Thyroid gland (tissue), 4 donors: ENCODE measurements at regions not wholly inside any gene's neighbourhood (a gene's known extent, or its start where the extent isn't known, plus 50 kb on each side); places are given as distances from the start of the nearest gene placed in this dataset.
"Not testable (repeated sequence)": the region's sequence is repeated elsewhere in the genome, so short reads cannot be mapped to it uniquely, and the experiment has no call there.

Source experiments
- DNase-seq, 2 donors: peaks; one replicate each; pipeline ENCODE4 v3.0.0-alpha.2; 2019
- H3K27ac ChIP-seq, 3 donors: fragments of 200-600 bp; sonication (generic); 1 replicate in 2 of 3; 2 replicates in 1 of 3; pipeline ENCODE4 v1.5.1; 2016 to 2019; ENCODE audit warnings: mild to moderate bottlenecking in 1 of 3, moderate library complexity in 1 of 3
- H3K27me3 ChIP-seq: fragments of 200-600 bp; sonication (generic); one replicate; pipeline ENCODE4 v1.5.1; 2019
- H3K36me3 ChIP-seq, 2 donors: fragments of 200-600 bp; sonication (generic); one replicate each; pipeline ENCODE4 v1.5.1; 2016 to 2019
- H3K4me1 ChIP-seq, 2 donors: fragments of 200-600 bp; sonication (generic); one replicate each; pipeline ENCODE4 v1.5.1; 2017 to 2019
- H3K4me3 ChIP-seq, 3 donors: fragments of 200-600 bp; sonication (generic); replicated peaks in 1 of 3; 1 replicate in 2 of 3; 2 replicates in 1 of 3; pipeline ENCODE4 v1.5.1; 2016; ENCODE audit warnings: mild to moderate bottlenecking in 1 of 3
- H3K9me3 ChIP-seq: fragments of 200-600 bp; sonication (generic); one replicate; pipeline ENCODE4 v1.5.1; 2017
- CTCF ChIP-seq, 6 experiments: fragments of 200-600 bp in 3 of 6; fragments of 450-650 bp in 3 of 6; sonication (generic) in 3 of 6; IDR thresholded peaks; one replicate each; pipeline ENCODE4 v1.5.1; 2016 to 2019; ENCODE audit warnings: antibody characterized with exemption in 6 of 6, mild to moderate bottlenecking in 2 of 6, inconsistent platforms in 1 of 6, moderate library complexity in 1 of 6
- POLR2A ChIP-seq, 2 donors: fragments of 450-650 bp; IDR thresholded peaks; one replicate each; pipeline ENCODE4 v1.6.1; 2017; ENCODE audit warnings: antibody characterized with exemption in 2 of 2, mild to moderate bottlenecking in 2 of 2, moderate library complexity in 1 of 2
- WGBS, 2 donors: methylation state at CpG; one replicate each; pipeline ENCODE4 v1.1.5; 2017; 5-methylcytosine and 5-hydroxymethylcytosine counted together
- intact Hi-C: fragments of 100-400 bp; cut with DNase I; formaldehyde crosslinking; loops from one replicate; pipeline ENCODE4 v1.15.1; 2023

- H3K4me3 ChIP-seq = no peak overlapping the region
- no peaks in the 10 kb centered on the region for H3K4me1 ChIP-seq
- H3K27ac ChIP-seq = no peak overlapping the region
- TF ChIP-seq POLR2A (IDR thresholded peaks at IDR 0.05) = no peak
- no peak for TF ChIP-seq CTCF (IDR thresholded peaks at IDR 0.05)
- no peak for DNase-seq
- 35 to 43% methylated on average over 14 to 16 of the region's 16 CpGs for WGBS, 2 donors
- no peaks in the 10 kb centered on the region for H3K36me3 ChIP-seq
- H3K27me3 ChIP-seq = no peaks in the 10 kb centered on the region
- intact Hi-C loops = no loop called here
- H3K9me3 ChIP-seq = no peaks in the 10 kb centered on the region
These were observed 1411.1 kb downstream of the BRD1 start for GRCh38 chr22:48416396-48417224.

GRCh38 chr22:48415520-48415919 lies 1412.2 kb downstream of the BRD1 start:
- DNase-seq = no peak
- WGBS, 2 donors = 63 to 71% methylated on average over 14 of the region's 14 CpGs
- no peak overlapping the region for H3K4me3 ChIP-seq

GRCh38 chr22:48414651-48415050 lies 1413.0 kb downstream of the BRD1 start:
- Histone ChIP-seq H3K27me3 (no peaks in the 10 kb centered on the region), H3K4me3 (no peak overlapping the region), H3K36me3 (no peaks in the 10 kb centered on the region), H3K4me1 (no peaks in the 10 kb centered on the region), H3K9me3 (no peaks in the 10 kb centered on the region), H3K27ac (no peak overlapping the region)
- no peak for DNase-seq
- no peak for TF ChIP-seq CTCF (IDR thresholded peaks at IDR 0.05)
- no peak for TF ChIP-seq POLR2A (IDR thresholded peaks at IDR 0.05)
- 87 to 97% methylated on average over 2 to 3 of the region's 3 CpGs for WGBS, 2 donors
- intact Hi-C loops = no loop called here

More at GRCh38 chr22:48415520-48415919, 1412.2 kb downstream of the BRD1 start:
- TF ChIP-seq POLR2A (IDR thresholded peaks at IDR 0.05) = no peak
- TF ChIP-seq CTCF (IDR thresholded peaks at IDR 0.05) = no peak
- intact Hi-C loops = no loop called here
- Histone ChIP-seq H3K4me1 (no peaks in the 10 kb centered on the region), H3K27me3 (no peaks in the 10 kb centered on the region), H3K27ac (no peak overlapping the region), H3K9me3 (no peaks in the 10 kb centered on the region), H3K36me3 (no peaks in the 10 kb centered on the region)

- H3K27ac ChIP-seq, H3K4me1 ChIP-seq, H3K9me3 ChIP-seq, H3K27me3 ChIP-seq, intact Hi-C loops, H3K36me3 ChIP-seq, H3K4me3 ChIP-seq, DNase-seq: not testable (repeated sequence)
- 86 to 93% methylated on average over 17 of the region's 17 CpGs for WGBS, 2 donors
These were observed 1414.7 kb downstream of the BRD1 start for GRCh38 chr22:48412931-48413330.

- DNase-seq = no peak
- intact Hi-C loops = no loop called here
- WGBS, 2 donors = 91 to 94% methylated on average over 5 of the region's 5 CpGs
- Histone ChIP-seq H3K9me3 (no peaks in the 10 kb centered on the region), H3K27me3 (no peaks in the 10 kb centered on the region), H3K4me3 (no peak overlapping the region), H3K36me3 (no peaks in the 10 kb centered on the region), H3K4me1 (no peaks in the 10 kb centered on the region), H3K27ac (no peak overlapping the region)
- TF ChIP-seq CTCF (IDR thresholded peaks at IDR 0.05) (no peak), POLR2A (IDR thresholded peaks at IDR 0.05) (no peak)
These were observed 1417.1 kb downstream of the BRD1 start for GRCh38 chr22:48410536-48410935.
